ENCODE measurements at regions not wholly inside any gene's neighbourhood (a gene's known extent, or its start where the extent isn't known, plus 50 kb on each side); places are given as distances from the start of the nearest gene placed in this dataset.
A peak's percentile ranks its signal among the peaks of the same experiment; 100 is the strongest.

DNA sequence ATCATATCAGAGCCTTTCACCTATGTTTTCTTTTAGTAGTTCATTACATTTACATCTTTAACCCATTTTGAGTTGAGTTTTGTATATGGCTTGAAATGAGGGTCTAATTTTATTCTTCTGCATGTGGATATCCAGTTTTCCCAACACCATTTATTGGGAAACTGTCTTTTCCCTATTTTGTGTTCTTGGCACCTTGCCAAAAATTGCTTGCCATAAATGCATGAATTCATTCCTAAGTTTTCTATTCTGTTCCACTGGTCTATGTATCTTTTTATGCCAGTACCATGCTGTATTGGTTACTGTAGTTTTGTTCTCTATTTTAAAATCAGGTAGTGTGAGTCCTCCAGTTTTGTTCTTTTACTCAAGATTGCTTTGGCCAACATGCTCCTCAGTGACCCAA is 144.0 kb upstream of the OBI1 start:
- Histone ChIP-seq H3K9me2 (no peaks in the 10 kb centered on the region), H3K9me3 (no peaks in the 10 kb centered on the region), H3K4me2 (no peak overlapping the region), H3K27me3 (ENCODE audit: insufficient read depth) (no peaks in the 10 kb centered on the region), H3K9ac (no peak overlapping the region), H3K27ac (ENCODE audit: low read depth in 2 of 2, low read length in 1 of 2) (no peak overlapping the region), H3K36me3 (replicated peaks in 1 of 2; ENCODE audit: control insufficient read depth in 1 of 2, insufficient read depth in 2 of 2, low read length in 1 of 2) (no peaks in the 10 kb centered on the region), H3K4me1 (ENCODE audit: control insufficient read depth in 1 of 2, insufficient read depth in 2 of 2, low read depth in 1 of 2, low read length in 1 of 2) (no peaks in the 10 kb centered on the region), H4K20me1 (ENCODE audit: insufficient read depth) (no peaks in the 10 kb centered on the region), H3F3A (replicated peaks; ENCODE audit: insufficient read depth) (no peaks in the 10 kb centered on the region), H2AFZ (ENCODE audit: low read depth) (no peak overlapping the region), H3K79me2 (ENCODE audit: insufficient read depth) (no peaks in the 10 kb centered on the region), H3K4me3 (ENCODE audit: low read depth in 2 of 2, low read length in 1 of 2) (no peak overlapping the region)
- no peak for DNase-seq
- TF ChIP-seq RFX5 (IDR thresholded peaks at IDR 0.05; ENCODE audit: low read length) (no peak), CHD2 (IDR thresholded peaks at IDR 0.05; ENCODE audit: low read length, partially characterized antibody) (no peak), NFIC (IDR thresholded peaks at IDR 0.05; ENCODE audit: borderline replicate concordance) (peak; percentile 43; the same call in 1 of the 2 replicates), MEF2A (IDR thresholded peaks at IDR 0.05; ENCODE audit: borderline replicate concordance, low read depth) (no peak)
- ChIA-PET CTCF (no interaction called here), POLR2A (no interaction called here)

DNA sequence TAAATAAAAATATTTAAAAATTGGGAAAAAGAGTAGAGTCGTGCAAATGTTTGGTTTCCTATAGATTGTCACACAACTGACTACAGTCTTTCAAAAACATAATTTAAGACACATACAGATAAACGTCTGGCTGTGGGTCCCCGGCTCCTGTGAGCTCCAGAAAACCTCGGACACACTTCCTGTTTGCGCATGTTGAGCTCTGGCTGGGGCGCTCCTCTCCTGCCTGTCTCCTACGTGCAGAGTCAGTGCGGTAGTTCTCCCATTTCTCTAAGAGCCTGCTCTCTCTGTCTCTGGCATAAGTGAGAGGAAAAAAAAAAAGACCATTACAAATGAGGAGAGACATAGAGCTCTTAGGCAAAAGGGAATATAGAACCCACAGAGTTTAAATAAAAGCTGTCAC is 128.2 kb upstream of the OBI1 start:
- Histone ChIP-seq H2AFZ (ENCODE audit: low read depth) (no peak overlapping the region), H3K4me2 (no peak overlapping the region), H3K79me2 (ENCODE audit: insufficient read depth) (no peaks in the 10 kb centered on the region), H4K20me1 (ENCODE audit: insufficient read depth) (no peaks in the 10 kb centered on the region), H3K9me3 (no peaks in the 10 kb centered on the region), H3K4me1 (ENCODE audit: control insufficient read depth in 1 of 2, insufficient read depth in 2 of 2, low read depth in 1 of 2, low read length in 1 of 2) (no peaks in the 10 kb centered on the region; a peak in 2 of 4 replicates), H3K27me3 (ENCODE audit: insufficient read depth) (no peaks in the 10 kb centered on the region), H3K9ac (no peak overlapping the region), H3K9me2 (no peaks in the 10 kb centered on the region), H3K4me3 (ENCODE audit: low read depth in 2 of 2, low read length in 1 of 2) (no peak overlapping the region), H3K27ac (ENCODE audit: low read depth in 2 of 2, low read length in 1 of 2) (no peak overlapping the region), H3K36me3 (replicated peaks in 1 of 2; ENCODE audit: control insufficient read depth in 1 of 2, insufficient read depth in 2 of 2, low read length in 1 of 2) (no peaks in the 10 kb centered on the region), H3F3A (replicated peaks; ENCODE audit: insufficient read depth) (no peaks in the 10 kb centered on the region)
- ChIA-PET POLR2A (no interaction called here), CTCF (no interaction called here)
- 69% methylated on average over 8 of the region's 8 CpGs for WGBS (ENCODE audit: low lambda C conversion rate)
- no peak for DNase-seq
- TF ChIP-seq TCF12 (IDR thresholded peaks at IDR 0.05), result no peak
- no peak for TF ChIP-seq YY1 (IDR thresholded peaks at IDR 0.05; ENCODE audit: low read depth)
- no peak for TF ChIP-seq POLR2AphosphoS5 (IDR thresholded peaks at IDR 0.05; ENCODE audit: low read depth, low read length)
- TF ChIP-seq GABPA (IDR thresholded peaks at IDR 0.05; ENCODE audit: low read depth), result no peak
- TF ChIP-seq, protein P1, sequence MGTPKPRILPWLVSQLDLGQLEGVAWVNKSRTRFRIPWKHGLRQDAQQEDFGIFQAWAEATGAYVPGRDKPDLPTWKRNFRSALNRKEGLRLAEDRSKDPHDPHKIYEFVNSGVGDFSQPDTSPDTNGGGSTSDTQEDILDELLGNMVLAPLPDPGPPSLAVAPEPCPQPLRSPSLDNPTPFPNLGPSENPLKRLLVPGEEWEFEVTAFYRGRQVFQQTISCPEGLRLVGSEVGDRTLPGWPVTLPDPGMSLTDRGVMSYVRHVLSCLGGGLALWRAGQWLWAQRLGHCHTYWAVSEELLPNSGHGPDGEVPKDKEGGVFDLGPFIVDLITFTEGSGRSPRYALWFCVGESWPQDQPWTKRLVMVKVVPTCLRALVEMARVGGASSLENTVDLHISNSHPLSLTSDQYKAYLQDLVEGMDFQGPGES (IDR thresholded peaks at IDR 0.05; ENCODE audit: low read depth, low read length), result no peak
- TF ChIP-seq EZH2phosphoT487 (IDR thresholded peaks at IDR 0.05; ENCODE audit: borderline replicate concordance, low read depth), result no peak
- no peak for TF ChIP-seq TAF1 (IDR thresholded peaks at IDR 0.05; ENCODE audit: borderline replicate concordance, low read depth, low read length)
- no peak for TF ChIP-seq FOSL2 (IDR thresholded peaks at IDR 0.05; ENCODE audit: borderline replicate concordance, low read depth)
- no peak for TF ChIP-seq RAD21 (IDR thresholded peaks at IDR 0.05; ENCODE audit: low read length)
- TF ChIP-seq, protein P2, sequence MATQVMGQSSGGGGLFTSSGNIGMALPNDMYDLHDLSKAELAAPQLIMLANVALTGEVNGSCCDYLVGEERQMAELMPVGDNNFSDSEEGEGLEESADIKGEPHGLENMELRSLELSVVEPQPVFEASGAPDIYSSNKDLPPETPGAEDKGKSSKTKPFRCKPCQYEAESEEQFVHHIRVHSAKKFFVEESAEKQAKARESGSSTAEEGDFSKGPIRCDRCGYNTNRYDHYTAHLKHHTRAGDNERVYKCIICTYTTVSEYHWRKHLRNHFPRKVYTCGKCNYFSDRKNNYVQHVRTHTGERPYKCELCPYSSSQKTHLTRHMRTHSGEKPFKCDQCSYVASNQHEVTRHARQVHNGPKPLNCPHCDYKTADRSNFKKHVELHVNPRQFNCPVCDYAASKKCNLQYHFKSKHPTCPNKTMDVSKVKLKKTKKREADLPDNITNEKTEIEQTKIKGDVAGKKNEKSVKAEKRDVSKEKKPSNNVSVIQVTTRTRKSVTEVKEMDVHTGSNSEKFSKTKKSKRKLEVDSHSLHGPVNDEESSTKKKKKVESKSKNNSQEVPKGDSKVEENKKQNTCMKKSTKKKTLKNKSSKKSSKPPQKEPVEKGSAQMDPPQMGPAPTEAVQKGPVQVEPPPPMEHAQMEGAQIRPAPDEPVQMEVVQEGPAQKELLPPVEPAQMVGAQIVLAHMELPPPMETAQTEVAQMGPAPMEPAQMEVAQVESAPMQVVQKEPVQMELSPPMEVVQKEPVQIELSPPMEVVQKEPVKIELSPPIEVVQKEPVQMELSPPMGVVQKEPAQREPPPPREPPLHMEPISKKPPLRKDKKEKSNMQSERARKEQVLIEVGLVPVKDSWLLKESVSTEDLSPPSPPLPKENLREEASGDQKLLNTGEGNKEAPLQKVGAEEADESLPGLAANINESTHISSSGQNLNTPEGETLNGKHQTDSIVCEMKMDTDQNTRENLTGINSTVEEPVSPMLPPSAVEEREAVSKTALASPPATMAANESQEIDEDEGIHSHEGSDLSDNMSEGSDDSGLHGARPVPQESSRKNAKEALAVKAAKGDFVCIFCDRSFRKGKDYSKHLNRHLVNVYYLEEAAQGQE (IDR thresholded peaks at IDR 0.05; ENCODE audit: low read depth, low read length), result no peak
- TF ChIP-seq, protein P3, sequence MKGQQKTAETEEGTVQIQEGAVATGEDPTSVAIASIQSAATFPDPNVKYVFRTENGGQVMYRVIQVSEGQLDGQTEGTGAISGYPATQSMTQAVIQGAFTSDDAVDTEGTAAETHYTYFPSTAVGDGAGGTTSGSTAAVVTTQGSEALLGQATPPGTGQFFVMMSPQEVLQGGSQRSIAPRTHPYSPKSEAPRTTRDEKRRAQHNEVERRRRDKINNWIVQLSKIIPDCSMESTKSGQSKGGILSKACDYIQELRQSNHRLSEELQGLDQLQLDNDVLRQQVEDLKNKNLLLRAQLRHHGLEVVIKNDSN (IDR thresholded peaks at IDR 0.05; ENCODE audit: borderline replicate concordance, low read depth), result no peak

All from SK-N-SH (cell line).